Ovary (tissue), 3 donors: ENCODE measurements at regions not wholly inside any gene's neighbourhood (a gene's known extent, or its start where the extent isn't known, plus 50 kb on each side); places are given as distances from the start of the nearest gene placed in this dataset.

ENCODE experiments used
- POLR2A ChIP-seq: fragments of 450-650 bp; IDR thresholded peaks from one replicate; pipeline ENCODE4 v1.6.1; 2017; ENCODE audit warnings: antibody characterized with exemption, mild to moderate bottlenecking, moderate library complexity
- TF ChIP-seq, protein P1 (sequence below), 3 donors: fragments of 450-650 bp in 2 of 3; fragments of 200-600 bp in 1 of 3; IDR thresholded peaks; one replicate each; pipeline versions ENCODE4 v1.5.1 to v1.8.0; 2016 to 2022; ENCODE audit warnings: antibody characterized with exemption in 3 of 3, mild to moderate bottlenecking in 1 of 3
- donor health status: DM: no; HTN: no; CAD: no.

DNA sequence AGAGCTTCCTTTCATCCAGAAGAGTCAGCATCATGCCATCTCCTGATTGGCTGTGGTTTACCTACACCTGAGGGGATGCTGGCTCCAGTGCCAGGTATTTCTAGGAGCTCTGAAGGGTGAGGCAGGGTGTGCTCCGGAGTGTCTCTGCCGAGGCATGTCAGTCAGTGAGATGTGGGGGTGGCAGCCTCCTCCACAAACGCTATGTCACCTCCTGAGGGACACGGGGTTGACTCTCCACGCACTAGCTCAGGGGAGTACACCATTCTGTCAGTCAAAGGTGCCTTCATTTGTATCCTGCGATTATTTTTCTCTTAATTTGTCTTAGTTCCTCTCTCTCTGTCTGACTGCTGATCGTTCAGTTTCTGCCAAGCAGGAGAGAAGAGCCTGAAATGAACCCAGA lies 604.5 kb downstream of the VRK1 start:
- TF ChIP-seq, protein P1, sequence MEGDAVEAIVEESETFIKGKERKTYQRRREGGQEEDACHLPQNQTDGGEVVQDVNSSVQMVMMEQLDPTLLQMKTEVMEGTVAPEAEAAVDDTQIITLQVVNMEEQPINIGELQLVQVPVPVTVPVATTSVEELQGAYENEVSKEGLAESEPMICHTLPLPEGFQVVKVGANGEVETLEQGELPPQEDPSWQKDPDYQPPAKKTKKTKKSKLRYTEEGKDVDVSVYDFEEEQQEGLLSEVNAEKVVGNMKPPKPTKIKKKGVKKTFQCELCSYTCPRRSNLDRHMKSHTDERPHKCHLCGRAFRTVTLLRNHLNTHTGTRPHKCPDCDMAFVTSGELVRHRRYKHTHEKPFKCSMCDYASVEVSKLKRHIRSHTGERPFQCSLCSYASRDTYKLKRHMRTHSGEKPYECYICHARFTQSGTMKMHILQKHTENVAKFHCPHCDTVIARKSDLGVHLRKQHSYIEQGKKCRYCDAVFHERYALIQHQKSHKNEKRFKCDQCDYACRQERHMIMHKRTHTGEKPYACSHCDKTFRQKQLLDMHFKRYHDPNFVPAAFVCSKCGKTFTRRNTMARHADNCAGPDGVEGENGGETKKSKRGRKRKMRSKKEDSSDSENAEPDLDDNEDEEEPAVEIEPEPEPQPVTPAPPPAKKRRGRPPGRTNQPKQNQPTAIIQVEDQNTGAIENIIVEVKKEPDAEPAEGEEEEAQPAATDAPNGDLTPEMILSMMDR (IDR thresholded peaks at IDR 0.05), result no peak
- no peak for TF ChIP-seq POLR2A
